Erythroblast (primary cell): ENCODE measurements at regions not wholly inside any gene's neighbourhood (a gene's known extent, or its start where the extent isn't known, plus 50 kb on each side); places are given as distances from the start of the nearest gene placed in this dataset.

Experiments
- GATA1 ChIP-seq: IDR thresholded peaks from 2 replicates; pipeline ENCODE4 v1.6.1; 2011; ENCODE audit warnings: low read depth, mild to moderate bottlenecking, control low read depth, low read length, moderate library complexity
- POLR2A ChIP-seq: IDR thresholded peaks from 2 replicates; pipeline ENCODE4 v1.6.1; 2011; ENCODE audit warnings: mild to moderate bottlenecking, low read length

- TF ChIP-seq POLR2A (no peak), GATA1 (no peak)
These were observed 75.2 kb downstream of the ACTBL2 start for GRCh38 chr5:57407391-57407790.
